Dendritic cell treated with granulocyte-macrophage colony-stimulating factor and Interleukin-4, amounts not matched to agents 40 ng/mL and 50 ng/mL, for 4 days (primary cell): ENCODE measurements at regions not wholly inside any gene's neighbourhood (a gene's known extent, or its start where the extent isn't known, plus 50 kb on each side); places are given as distances from the start of the nearest gene placed in this dataset.
"Not testable (repeated sequence)": the region's sequence is repeated elsewhere in the genome, so short reads cannot be mapped to it uniquely, and the experiment has no call there.

Experiments used
- H3K27ac Mint-ChIP-seq: one replicate; pipeline ENCODE4 v1.8.0; 2022; ENCODE audit warnings: mild to moderate bottlenecking, mixed read lengths
- H3K27me3 Mint-ChIP-seq: one replicate; pipeline ENCODE4 v1.8.0; 2022; ENCODE audit warnings: mild to moderate bottlenecking, mixed read lengths
- H3K36me3 Mint-ChIP-seq: one replicate; pipeline ENCODE4 v1.8.0; 2022; ENCODE audit warnings: low read depth, mixed read lengths
- H3K4me1 Mint-ChIP-seq: one replicate; pipeline ENCODE4 v1.8.0; 2022; ENCODE audit warnings: low read depth, mixed read lengths
- H3K4me3 Mint-ChIP-seq: one replicate; pipeline ENCODE4 v1.8.0; 2022; ENCODE audit warnings: mild to moderate bottlenecking, moderate library complexity, mixed read lengths
- H3K9me3 Mint-ChIP-seq: one replicate; pipeline ENCODE4 v1.8.0; 2022; ENCODE audit warnings: mixed read lengths
- intact Hi-C: fragments of 100-400 bp; cut with micrococcal nuclease; formaldehyde crosslinking; loops from one replicate; pipeline ENCODE4 v1.15.0; 2022

DNA sequence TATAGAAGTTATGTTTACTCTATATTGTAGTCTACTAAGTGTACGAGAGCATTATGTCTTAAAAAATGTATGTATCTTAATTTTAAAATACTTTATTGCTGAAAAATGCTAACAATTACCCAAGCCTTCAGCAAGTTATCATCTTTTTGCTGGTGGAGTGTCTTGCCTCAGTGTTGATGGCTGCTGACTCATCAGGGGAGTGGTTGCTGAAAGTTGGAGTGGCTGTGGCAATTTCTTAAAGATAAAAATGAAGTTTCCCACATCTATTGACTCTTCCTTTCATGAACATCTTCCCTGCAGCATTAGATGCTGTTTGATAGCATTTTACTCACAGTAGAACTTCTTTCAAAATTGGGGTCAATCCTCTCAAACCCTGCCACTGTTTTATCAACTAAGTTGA, 95.8 kb downstream of the CDC7 start:
- peaks cover 21% of the 10 kb centered on the region for H3K27me3 Mint-ChIP-seq
- intact Hi-C loops = no loop called here
- H3K4me1 Mint-ChIP-seq = peaks cover 3% of the 10 kb centered on the region
- H3K36me3 Mint-ChIP-seq = no peaks in the 10 kb centered on the region
- no peaks in the 10 kb centered on the region for H3K9me3 Mint-ChIP-seq
- H3K27ac Mint-ChIP-seq = no peak overlapping the region
- H3K4me3 Mint-ChIP-seq = no peak overlapping the region

DNA sequence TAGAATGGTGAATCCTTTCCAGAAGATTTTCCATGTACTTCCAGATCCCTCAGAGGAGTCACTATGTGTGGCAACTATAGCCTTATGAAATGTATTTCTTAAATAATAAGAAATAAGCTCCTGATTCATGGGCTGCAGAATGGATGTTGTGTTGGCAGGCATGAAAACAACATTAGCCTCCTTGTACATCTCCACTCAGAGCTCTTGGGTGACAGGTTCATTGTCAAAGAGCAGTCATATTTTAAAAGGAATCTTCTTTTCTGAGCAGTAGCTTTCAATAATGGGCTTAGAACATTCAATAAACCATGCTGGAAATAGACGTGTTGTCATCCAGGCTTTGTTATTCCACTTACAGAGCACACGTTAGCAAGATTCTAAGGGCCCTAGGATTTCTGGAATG, 96.6 kb downstream of the CDC7 start:
- Mint-ChIP-seq H3K4me1 (no peaks in the 10 kb centered on the region), H3K9me3 (no peaks in the 10 kb centered on the region), H3K4me3 (no peak overlapping the region), H3K36me3 (no peaks in the 10 kb centered on the region), H3K27me3 (peaks cover 22% of the 10 kb centered on the region), H3K27ac (no peak overlapping the region)
- intact Hi-C loops = no loop called here

DNA sequence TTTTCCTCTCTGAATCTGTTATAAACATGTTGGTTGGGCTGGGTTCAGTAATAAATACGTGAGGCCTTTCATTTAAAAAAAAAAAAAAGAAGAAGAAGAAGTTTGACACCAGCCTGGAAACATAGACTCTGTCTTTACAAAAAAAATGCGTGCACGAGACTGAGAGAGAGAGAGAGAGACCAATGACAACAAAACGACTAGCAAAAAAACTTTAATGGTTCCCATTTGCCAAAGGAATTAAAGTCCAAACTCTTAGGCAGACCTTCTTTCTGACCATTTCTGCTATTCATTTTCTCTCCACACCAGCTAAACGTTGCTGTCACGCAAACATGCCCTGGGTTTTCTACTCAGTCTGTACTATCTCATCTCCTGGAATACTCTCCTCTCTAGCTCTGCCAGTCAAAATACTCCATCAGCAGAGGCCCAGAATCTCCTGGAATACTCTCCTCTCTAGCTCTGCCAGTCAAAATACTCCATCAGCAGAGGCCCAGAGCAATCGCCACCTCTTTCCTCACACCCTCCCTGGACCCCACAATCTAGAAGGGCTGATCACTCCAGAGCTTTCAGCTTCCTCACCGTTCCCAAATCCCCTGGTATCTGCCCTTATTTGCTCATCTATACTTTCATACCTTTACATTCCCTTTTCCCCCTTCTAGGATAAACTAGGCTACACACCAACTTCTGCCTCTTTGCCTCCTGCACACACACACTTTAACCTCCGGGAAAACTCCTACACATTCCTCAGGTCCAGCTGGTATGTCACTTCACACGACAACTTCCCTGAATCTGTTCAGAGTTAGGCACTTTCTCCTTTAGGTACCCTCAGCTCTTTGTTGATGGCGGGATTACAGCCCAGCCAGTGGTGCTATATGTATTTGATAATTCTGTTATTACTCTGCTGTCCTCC, 100.0 kb downstream of the CDC7 start:
- Mint-ChIP-seq H3K36me3 (no peaks in the 10 kb centered on the region), H3K27me3 (peaks cover 11% of the 10 kb centered on the region), H3K4me3 (no peak overlapping the region), H3K9me3 (no peaks in the 10 kb centered on the region), H3K4me1 (no peaks in the 10 kb centered on the region), H3K27ac (no peak overlapping the region)
- intact Hi-C loops = no loop called here

DNA sequence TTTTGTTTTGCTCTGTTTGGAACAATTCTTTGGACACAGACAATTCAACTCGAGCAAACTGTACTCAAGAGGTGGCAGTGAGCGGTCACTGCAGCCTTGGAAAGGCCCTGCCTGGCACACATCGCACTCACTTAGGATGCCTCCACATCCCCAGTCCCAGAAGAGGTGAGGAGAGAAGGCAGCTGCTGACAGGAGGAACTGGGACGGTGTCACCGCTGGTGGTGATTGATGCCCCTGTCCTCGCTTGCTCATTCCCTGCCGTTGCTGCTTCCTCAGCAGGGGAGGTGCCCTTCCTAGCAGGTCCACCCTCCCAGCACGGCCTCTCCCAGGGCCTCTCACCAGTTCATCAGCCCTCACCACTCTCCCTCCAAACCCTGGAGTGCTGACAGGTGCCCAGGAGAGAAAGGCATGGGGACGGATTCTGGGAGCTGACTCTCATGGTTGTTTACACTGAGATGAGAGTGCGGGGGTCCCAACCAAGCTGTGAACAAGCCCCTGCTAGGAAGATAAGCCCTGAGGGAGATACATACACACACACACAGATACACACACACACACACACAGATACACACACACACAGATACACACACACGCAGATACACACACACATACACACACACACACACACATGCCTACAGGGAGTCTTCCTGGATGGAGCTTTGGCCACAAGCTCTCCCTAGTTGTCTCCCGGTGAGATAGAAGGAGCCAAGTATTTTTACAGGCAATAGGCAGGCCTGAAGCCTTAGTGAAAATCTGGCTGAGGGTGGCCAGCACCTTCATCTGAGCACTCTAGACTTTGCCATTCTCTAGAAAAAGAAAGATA, 101.1 kb downstream of the CDC7 start:
- Mint-ChIP-seq H3K36me3 (no peaks in the 10 kb centered on the region), H3K27ac (no peak overlapping the region), H3K4me1 (no peaks in the 10 kb centered on the region), H3K4me3 (no peak overlapping the region), H3K27me3 (peaks cover 11% of the 10 kb centered on the region), H3K9me3 (no peaks in the 10 kb centered on the region)
- intact Hi-C loops = no loop called here

DNA sequence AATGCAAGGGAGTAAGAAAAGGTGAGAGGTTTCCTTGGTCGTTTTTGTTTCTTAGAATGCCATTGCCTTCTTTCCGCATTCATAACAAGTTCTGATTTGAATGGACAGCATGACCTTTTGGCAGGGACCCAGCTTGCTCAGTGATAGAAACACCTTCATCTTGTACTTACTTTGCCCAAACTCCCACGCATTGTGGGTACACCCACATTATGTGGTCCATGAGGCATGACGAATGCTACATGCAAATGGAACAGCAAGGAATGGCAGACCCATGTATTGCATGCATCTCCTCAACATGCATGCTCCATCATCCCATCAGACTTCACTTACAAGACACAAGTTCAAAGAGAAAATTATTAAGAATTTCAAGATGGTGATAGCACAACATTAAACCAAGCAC, 102.8 kb downstream of the CDC7 start:
- H3K36me3 Mint-ChIP-seq = no peaks in the 10 kb centered on the region
- no peak overlapping the region for H3K27ac Mint-ChIP-seq
- no peaks in the 10 kb centered on the region for H3K9me3 Mint-ChIP-seq
- H3K4me1 Mint-ChIP-seq = no peaks in the 10 kb centered on the region
- intact Hi-C loops = no loop called here
- no peak overlapping the region for H3K4me3 Mint-ChIP-seq
- peaks cover 10% of the 10 kb centered on the region for H3K27me3 Mint-ChIP-seq

DNA sequence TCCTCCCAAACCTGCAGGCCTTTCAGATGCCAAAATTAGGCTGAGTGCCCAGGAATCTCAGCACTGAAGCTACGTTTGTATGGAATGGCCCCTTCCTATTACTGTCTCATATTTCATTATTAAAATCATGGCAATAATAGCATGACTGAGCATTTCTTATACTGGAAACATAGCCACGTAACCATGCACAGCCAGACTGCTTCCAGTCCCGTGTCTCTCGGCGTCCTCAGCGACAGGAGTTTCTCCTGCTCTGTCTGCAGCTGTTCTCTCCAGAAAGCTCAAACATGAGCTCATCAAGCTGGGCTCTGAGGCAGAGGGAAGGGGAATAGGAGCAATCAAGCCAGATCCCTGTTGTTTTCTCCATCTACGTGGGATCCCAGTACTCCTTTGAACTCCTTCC, 104.0 kb downstream of the CDC7 start:
- Mint-ChIP-seq H3K9me3 (no peaks in the 10 kb centered on the region), H3K4me3 (no peak overlapping the region), H3K27me3 (peaks cover 10% of the 10 kb centered on the region), H3K27ac (no peak overlapping the region), H3K4me1 (no peaks in the 10 kb centered on the region), H3K36me3 (no peaks in the 10 kb centered on the region)
- intact Hi-C loops = no loop called here

DNA sequence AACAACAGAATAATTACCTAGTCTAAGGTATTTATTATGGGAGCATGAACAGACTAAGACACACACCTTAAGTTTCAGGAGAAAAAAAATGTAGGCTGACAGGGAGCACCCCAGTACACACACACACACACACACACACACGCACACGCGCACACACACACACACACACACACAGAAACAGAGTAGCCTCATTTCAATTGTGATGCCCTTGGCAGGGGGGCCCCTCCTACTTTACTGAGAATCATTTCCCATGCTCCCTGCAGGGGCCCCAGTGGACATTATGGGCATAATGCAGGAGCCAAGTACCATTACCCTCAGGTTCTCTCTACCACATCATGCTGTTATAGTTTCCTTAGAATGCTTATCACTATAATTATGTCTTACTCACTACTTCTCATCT, 104.9 kb downstream of the CDC7 start:
- intact Hi-C loops = no loop called here
- Mint-ChIP-seq H3K27ac (no peak overlapping the region), H3K36me3 (no peaks in the 10 kb centered on the region), H3K4me3 (no peak overlapping the region), H3K27me3 (peaks cover 10% of the 10 kb centered on the region), H3K4me1 (no peaks in the 10 kb centered on the region), H3K9me3 (no peaks in the 10 kb centered on the region)

DNA sequence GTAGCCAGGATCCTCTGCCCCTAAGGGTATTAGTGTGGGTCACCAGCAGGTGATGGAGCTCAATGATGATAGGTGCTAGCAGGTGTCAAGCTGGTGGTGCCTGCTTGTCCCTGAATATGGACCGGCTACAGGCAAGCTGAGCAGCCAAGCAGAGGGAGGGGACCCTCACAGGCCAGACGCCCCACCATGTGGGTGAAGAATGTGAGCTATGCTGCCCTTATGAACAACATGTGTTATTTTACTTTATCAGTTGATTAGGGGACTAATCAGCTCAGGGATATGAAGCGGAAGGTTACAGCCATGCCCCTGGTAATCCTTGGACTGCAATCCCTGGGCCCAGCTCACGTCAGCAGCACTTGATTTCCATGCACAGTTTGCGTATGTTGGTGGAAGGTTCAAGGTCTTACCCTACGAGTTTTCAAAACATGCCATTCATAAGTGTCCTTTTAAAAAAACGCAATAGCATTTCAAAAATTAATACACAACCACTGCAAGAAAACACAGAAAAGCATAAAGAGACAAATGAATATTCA, 106.0 kb downstream of the CDC7 start:
- Mint-ChIP-seq H3K9me3 (no peaks in the 10 kb centered on the region), H3K36me3 (no peaks in the 10 kb centered on the region), H3K27me3 (peaks cover 6% of the 10 kb centered on the region), H3K4me1 (no peaks in the 10 kb centered on the region), H3K27ac (no peak overlapping the region), H3K4me3 (no peak overlapping the region)
- intact Hi-C loops = no loop called here

DNA sequence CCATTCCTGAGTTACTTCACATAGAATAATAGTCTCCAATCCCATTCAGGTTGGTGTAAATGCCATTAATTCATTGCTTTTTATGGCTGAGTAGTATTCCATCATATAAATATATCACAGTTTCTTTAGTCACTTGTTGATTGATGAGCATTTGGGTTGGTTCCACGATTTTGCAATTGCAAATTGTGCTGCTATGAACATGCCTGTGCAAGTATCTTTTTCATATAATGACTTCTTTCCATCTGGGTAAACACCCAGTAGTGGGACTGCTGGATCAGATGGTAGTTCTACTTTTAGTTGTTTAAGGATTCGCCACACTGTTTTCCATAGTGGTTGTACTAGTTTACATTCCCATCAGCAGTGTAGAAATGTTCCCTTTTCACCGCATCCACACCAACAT, 107.0 kb downstream of the CDC7 start:
- H3K27ac Mint-ChIP-seq, H3K36me3 Mint-ChIP-seq, H3K4me1 Mint-ChIP-seq, H3K9me3 Mint-ChIP-seq, H3K27me3 Mint-ChIP-seq, intact Hi-C loops, H3K4me3 Mint-ChIP-seq: not testable (repeated sequence)

DNA sequence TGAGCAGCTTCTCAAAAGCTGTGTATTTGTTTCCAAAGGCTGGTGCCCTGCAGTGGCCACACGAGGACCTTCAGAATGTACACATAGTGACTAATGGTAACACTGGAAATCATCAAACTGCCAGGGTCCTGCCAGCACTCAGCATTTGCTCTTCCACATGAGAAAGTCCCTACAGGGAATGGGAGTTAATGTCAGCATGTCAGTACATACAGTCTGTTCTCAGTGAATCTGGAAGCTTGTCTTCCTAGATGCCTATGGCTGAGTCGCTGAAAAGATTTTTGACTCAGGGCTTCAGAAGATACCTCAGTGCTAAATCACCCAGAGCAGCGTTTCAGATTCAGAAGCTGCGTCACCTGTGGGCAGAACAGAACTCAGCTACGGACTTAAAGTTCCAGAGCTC, 108.2 kb downstream of the CDC7 start:
- no peaks in the 10 kb centered on the region for H3K4me1 Mint-ChIP-seq
- H3K9me3 Mint-ChIP-seq = no peaks in the 10 kb centered on the region
- H3K4me3 Mint-ChIP-seq = no peak overlapping the region
- intact Hi-C loops = no loop called here
- no peaks in the 10 kb centered on the region for H3K36me3 Mint-ChIP-seq
- H3K27me3 Mint-ChIP-seq = peaks cover 1% of the 10 kb centered on the region
- H3K27ac Mint-ChIP-seq = no peak overlapping the region

DNA sequence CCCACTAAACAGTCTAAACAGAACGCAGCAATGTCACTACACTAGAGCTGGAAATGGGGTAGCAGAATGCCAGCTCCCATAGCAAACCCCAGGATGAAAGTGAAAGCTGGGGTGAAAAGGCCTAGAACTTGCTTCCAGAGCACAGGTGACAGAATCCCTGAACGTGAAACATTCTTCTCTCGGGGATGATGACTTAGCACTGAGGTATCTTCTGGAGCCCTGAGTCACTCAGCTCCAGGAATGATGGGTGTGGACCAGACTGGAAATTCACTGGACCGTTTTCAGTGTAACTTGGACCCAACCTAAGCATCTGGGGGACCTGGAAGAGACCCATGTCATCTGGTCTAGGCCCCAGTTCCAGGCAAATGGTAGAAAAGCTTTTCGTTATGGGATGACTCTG, 108.9 kb downstream of the CDC7 start:
- Mint-ChIP-seq H3K36me3 (no peaks in the 10 kb centered on the region), H3K27me3 (peaks cover 1% of the 10 kb centered on the region), H3K9me3 (no peaks in the 10 kb centered on the region), H3K4me3 (no peak overlapping the region), H3K27ac (no peak overlapping the region), H3K4me1 (no peaks in the 10 kb centered on the region)
- intact Hi-C loops = no loop called here

DNA sequence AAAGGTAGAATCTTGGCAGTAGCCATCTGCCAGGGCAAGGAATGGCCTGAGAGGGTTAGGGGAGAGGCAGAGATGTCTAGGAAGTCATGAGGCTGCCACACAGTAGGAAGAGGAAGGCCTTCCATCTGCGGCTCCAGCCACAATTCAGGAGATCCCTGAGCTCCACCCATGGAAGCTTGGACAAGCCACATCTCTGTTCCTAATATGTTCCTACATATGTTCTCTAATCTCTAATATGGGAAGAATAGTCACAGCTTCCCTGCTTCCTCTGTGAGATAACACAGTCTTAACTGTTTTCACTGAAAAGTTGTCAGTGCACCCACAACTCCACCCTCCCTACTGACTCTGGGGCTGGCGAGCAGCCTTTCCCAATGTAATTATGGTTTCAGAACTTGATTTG, 109.5 kb downstream of the CDC7 start:
- H3K4me3 Mint-ChIP-seq = no peak overlapping the region
- H3K36me3 Mint-ChIP-seq = no peaks in the 10 kb centered on the region
- H3K9me3 Mint-ChIP-seq = no peaks in the 10 kb centered on the region
- H3K4me1 Mint-ChIP-seq = no peaks in the 10 kb centered on the region
- intact Hi-C loops = no loop called here
- H3K27me3 Mint-ChIP-seq = peaks cover 1% of the 10 kb centered on the region
- H3K27ac Mint-ChIP-seq = no peak overlapping the region

DNA sequence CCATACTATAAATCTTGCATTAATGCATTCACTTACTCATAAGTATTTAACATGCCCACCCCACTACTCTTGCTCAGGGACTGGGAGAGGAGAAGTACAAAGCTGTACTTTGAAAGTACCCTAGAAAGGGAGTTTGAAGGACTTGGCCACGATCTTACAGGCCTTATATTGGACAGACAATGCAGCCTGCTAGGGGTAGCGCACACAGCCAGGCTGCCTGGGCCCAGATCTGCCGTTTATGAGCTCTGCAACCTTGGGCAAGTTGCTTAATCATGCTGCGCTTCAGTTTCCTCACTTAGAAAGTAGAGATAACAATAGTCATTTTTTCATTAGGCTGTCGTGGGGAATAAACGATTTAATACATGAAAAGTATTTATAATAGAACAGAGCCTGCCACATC, 110.1 kb downstream of the CDC7 start:
- no peaks in the 10 kb centered on the region for H3K36me3 Mint-ChIP-seq
- no peak overlapping the region for H3K4me3 Mint-ChIP-seq
- no peak overlapping the region for H3K27ac Mint-ChIP-seq
- H3K9me3 Mint-ChIP-seq = no peaks in the 10 kb centered on the region
- H3K27me3 Mint-ChIP-seq = peaks cover 1% of the 10 kb centered on the region
- intact Hi-C loops = no loop called here
- no peaks in the 10 kb centered on the region for H3K4me1 Mint-ChIP-seq

DNA sequence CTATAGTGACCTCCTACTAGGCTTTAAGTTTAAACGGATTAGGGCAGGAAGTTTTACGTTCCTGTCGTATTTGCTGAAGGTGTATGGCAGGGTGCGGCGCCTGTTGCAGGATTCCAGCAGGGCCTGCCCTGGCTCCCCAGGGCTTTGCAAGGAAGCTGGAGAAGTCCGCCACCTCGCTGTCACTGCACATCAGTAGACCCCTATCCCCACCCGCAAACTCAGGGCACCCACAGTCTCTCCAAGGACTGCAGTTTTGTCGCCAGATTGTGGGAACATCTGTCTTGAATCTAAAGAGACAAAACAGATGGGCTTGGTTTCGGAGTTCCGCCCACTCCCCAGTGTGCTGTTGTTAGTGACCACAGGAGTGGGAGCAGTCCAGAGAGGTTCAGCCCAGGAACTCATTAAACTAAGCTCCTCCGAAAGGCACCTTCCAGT, 110.8 kb downstream of the CDC7 start:
- peaks cover 1% of the 10 kb centered on the region for H3K27me3 Mint-ChIP-seq
- intact Hi-C loops = no loop called here
- H3K4me1 Mint-ChIP-seq = no peaks in the 10 kb centered on the region

More for the DNA sequence above, 110.8 kb downstream of the CDC7 start:
- Mint-ChIP-seq H3K4me3 (no peak overlapping the region), H3K36me3 (no peaks in the 10 kb centered on the region), H3K9me3 (no peaks in the 10 kb centered on the region), H3K27ac (no peak overlapping the region)
